ENCODE measurements at regions not wholly inside any gene's neighbourhood (a gene's known extent, or its start where the extent isn't known, plus 50 kb on each side); places are given as distances from the start of the nearest gene placed in this dataset.

- ATAC-seq = no peak
- intact Hi-C loops (cut with micrococcal nuclease) (no loop called here), in situ Hi-C loops (cut with MboI) (no loop called here)
- Histone ChIP-seq H2AFZ (ENCODE audit: low read depth, low read length) (no peak overlapping the region), H3K27me3 (ENCODE audit: control insufficient read depth in 2 of 2, insufficient read depth in 2 of 2, low read length in 2 of 2) (peaks cover 0 to 7% of the 10 kb centered on the region in 2 experiments; a peak in 2 of 5 replicates), H3K4me1 (replicated peaks in 1 of 2; ENCODE audit: control insufficient read depth in 2 of 2, insufficient read depth in 2 of 2, low read length in 2 of 2) (no peaks in the 10 kb centered on the region), H3K27ac (ENCODE audit: extremely low read depth, low read depth, low read length) (no peak overlapping the region), H3K36me3 (ENCODE audit: control insufficient read depth, insufficient read depth, low read length) (no peaks in the 10 kb centered on the region), H3K4me2 (ENCODE audit: insufficient read depth, low read length) (no peak overlapping the region), H3K9me1 (ENCODE audit: control insufficient read depth, insufficient read depth, low read length) (no peaks in the 10 kb centered on the region), H3K9me3 (replicated peaks; ENCODE audit: control insufficient read depth, insufficient read depth, low read depth, low read length) (no peaks in the 10 kb centered on the region), H3K9ac (ENCODE audit: insufficient read depth in 1 of 2, low read depth in 2 of 2, low read length in 2 of 2) (no peak overlapping the region), H3K4me3 (no peak overlapping the region), H3K79me2 (ENCODE audit: control insufficient read depth, insufficient read depth, low read length) (no peaks in the 10 kb centered on the region), H4K20me1 (replicated peaks; ENCODE audit: control insufficient read depth, insufficient read depth, low read length) (no peaks in the 10 kb centered on the region)
- no peak for DNase-seq (ENCODE audit: extremely low read depth in 1 of 4, low spot score in 3 of 4)
- WGBS (ENCODE audit: insufficient coverage, low coverage, missing lambda C conversion rate) = 0% methylated on average over 1 of the region's 1 CpG
- no TSS peak for BruUV-seq (replicated peaks)
- no peak for FAIRE-seq
- CTCF ChIA-PET (ENCODE audit: low intra/inter-chr PET ratio) = no interaction called here
- POLR2A ChIA-PET = interaction anchor here (1.2 to 1.3 kb wide), 2 partner anchors 10 to 12 kb away, joined by 3 read pairs; no protein-coding TSS in a partner anchor
- no peak for TF ChIP-seq CXXC5 (CRISPR knock-in tag; IDR thresholded peaks at IDR 0.05)
- no peak for TF ChIP-seq NELFE (IDR thresholded peaks at IDR 0.05; ENCODE audit: insufficient read depth, insufficient read length)
- no peak for TF ChIP-seq NCOA2 (IDR thresholded peaks at IDR 0.05; ENCODE audit: partially characterized antibody in 2 of 2)
- no peak for TF ChIP-seq ZNF77 (CRISPR knock-in tag; IDR thresholded peaks at IDR 0.05)
- no peak for TF ChIP-seq NEUROD1 (IDR thresholded peaks at IDR 0.05; ENCODE audit: borderline replicate concordance, low read depth, low read length, partially characterized antibody)
- TF ChIP-seq ARID4B (CRISPR knock-in tag; IDR thresholded peaks at IDR 0.05) = no peak
- no peak for TF ChIP-seq BRF1 (IDR thresholded peaks at IDR 0.05; ENCODE audit: borderline replicate concordance, extremely low read depth, insufficient read length)
- no peak for TF ChIP-seq TAF9B (IDR thresholded peaks at IDR 0.05; ENCODE audit: partially characterized antibody)
- no peak for TF ChIP-seq IRF2 (CRISPR knock-in tag; IDR thresholded peaks at IDR 0.05)
- no peak for TF ChIP-seq ELK3 (CRISPR knock-in tag; IDR thresholded peaks at IDR 0.05)
- no peak for TF ChIP-seq POLR2AphosphoS2 (IDR thresholded peaks at IDR 0.05; ENCODE audit: low read length)
- no peak for TF ChIP-seq POLR2AphosphoS5 (IDR thresholded peaks at IDR 0.05; ENCODE audit: control insufficient read depth, insufficient read depth, low read depth, low read length)
- no peak for TF ChIP-seq ZNF586 (CRISPR knock-in tag; conservative IDR thresholded peaks at IDR 0.05)
- TF ChIP-seq CHAMP1 (IDR thresholded peaks at IDR 0.05) = no peak
- no peak for TF ChIP-seq EZH2 (IDR thresholded peaks at IDR 0.05; ENCODE audit: borderline replicate concordance, low read depth, low read length)
- TF ChIP-seq MEF2D (tag; conservative IDR thresholded peaks at IDR 0.05; ENCODE audit: low read depth) = no peak
Observed at GRCh38 chr7:91517201-91517785, 253.1 kb downstream of the FZD1 start.
